Parathyroid adenoma (tissue), 2 donors: ENCODE measurements at regions not wholly inside any gene's neighbourhood (a gene's known extent, or its start where the extent isn't known, plus 50 kb on each side); places are given as distances from the start of the nearest gene placed in this dataset.

Source experiments
- H2AFZ ChIP-seq: fragments of 300-600 bp; sonication (generic); one replicate; pipeline ENCODE4 v1.7.0; 2017; ENCODE audit warnings: antibody characterized with exemption, mild to moderate bottlenecking
- H3K27ac ChIP-seq: fragments of 300-600 bp; sonication (generic); one replicate; pipeline ENCODE4 v1.7.0; 2017
- H3K27me3 ChIP-seq: fragments of 300-600 bp; sonication (generic); one replicate; pipeline ENCODE4 v1.7.0; 2017; ENCODE audit warnings: low read length; ENCODE audit not compliant: control insufficient read depth, insufficient read depth
- H3K36me3 ChIP-seq: fragments of 300-600 bp; sonication (generic); one replicate; pipeline ENCODE4 v1.7.0; 2017; ENCODE audit warnings: low read length; ENCODE audit not compliant: control insufficient read depth, insufficient read depth
- H3K4me1 ChIP-seq: fragments of 300-600 bp; sonication (generic); one replicate; pipeline ENCODE4 v1.7.0; 2017; ENCODE audit warnings: control low read depth
- H3K4me2 ChIP-seq: fragments of 300-600 bp; sonication (generic); one replicate; pipeline ENCODE4 v1.7.0; 2017; ENCODE audit warnings: low read length
- H3K4me3 ChIP-seq: fragments of 300-600 bp; sonication (generic); one replicate; pipeline ENCODE4 v1.7.0; 2017; ENCODE audit warnings: low read depth, low read length
- H3K79me2 ChIP-seq: fragments of 300-600 bp; sonication (generic); one replicate; pipeline ENCODE4 v1.7.0; 2017; ENCODE audit warnings: control low read depth
- H3K9ac ChIP-seq: fragments of 300-600 bp; sonication (generic); one replicate; pipeline ENCODE4 v1.7.0; 2017; ENCODE audit warnings: mild to moderate bottlenecking
- H3K9me3 ChIP-seq: fragments of 300-600 bp; sonication (generic); one replicate; pipeline ENCODE4 v1.7.0; 2017; ENCODE audit warnings: low read length; ENCODE audit not compliant: control insufficient read depth
- TF ChIP-seq, protein P1 (sequence below): fragments of 300-600 bp; sonication (generic); IDR thresholded peaks from one replicate; pipeline ENCODE4 v1.7.0; 2017; ENCODE audit warnings: antibody characterized with exemption, mild to moderate bottlenecking
- donor health status: primary hyperparathyroidism.

DNA sequence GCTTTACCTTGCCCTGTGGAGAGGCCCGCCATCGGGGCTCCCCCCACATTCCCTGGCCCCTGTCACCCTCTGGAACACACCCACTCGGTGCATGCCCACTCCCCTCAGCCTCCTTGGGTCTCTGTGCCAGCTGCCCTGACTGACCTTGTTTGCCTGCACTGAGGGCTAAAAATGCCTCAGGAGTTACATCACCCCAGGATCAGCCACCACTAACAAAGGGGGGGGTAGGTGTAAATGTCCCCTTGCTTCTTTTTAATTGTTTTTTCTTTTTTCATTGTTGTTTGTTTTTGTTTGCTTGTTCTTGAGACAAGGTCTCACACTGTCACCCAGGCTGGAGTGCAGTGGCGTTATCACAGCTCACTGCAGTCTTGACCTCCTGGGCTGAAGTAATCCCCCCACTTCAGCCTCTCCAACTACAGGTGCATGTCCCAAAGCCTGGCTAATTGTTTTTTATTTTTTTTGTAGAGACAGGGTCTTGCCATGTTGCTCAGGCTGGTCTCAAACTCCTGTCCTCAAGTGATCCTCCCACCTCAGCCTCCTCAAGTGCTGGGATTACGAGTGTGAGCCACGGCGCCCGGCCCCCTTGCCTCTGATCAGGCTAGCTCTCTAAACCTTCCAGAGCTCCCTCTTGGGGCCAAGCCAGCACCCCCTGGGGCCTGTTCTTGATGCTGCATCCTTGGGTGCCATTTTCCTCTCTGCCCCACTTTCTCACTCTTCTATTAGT lies 297.1 kb downstream of the UQCRFS1 start:
- Histone ChIP-seq H3K27me3 (no peaks in the 10 kb centered on the region), H2AFZ (no peak overlapping the region), H3K9me3 (no peaks in the 10 kb centered on the region), H3K9ac (no peak overlapping the region), H3K4me3 (no peak overlapping the region), H3K4me2 (no peak overlapping the region), H3K27ac (no peak overlapping the region), H3K4me1 (no peaks in the 10 kb centered on the region), H3K36me3 (no peaks in the 10 kb centered on the region), H3K79me2 (no peaks in the 10 kb centered on the region)
- TF ChIP-seq, protein P1, sequence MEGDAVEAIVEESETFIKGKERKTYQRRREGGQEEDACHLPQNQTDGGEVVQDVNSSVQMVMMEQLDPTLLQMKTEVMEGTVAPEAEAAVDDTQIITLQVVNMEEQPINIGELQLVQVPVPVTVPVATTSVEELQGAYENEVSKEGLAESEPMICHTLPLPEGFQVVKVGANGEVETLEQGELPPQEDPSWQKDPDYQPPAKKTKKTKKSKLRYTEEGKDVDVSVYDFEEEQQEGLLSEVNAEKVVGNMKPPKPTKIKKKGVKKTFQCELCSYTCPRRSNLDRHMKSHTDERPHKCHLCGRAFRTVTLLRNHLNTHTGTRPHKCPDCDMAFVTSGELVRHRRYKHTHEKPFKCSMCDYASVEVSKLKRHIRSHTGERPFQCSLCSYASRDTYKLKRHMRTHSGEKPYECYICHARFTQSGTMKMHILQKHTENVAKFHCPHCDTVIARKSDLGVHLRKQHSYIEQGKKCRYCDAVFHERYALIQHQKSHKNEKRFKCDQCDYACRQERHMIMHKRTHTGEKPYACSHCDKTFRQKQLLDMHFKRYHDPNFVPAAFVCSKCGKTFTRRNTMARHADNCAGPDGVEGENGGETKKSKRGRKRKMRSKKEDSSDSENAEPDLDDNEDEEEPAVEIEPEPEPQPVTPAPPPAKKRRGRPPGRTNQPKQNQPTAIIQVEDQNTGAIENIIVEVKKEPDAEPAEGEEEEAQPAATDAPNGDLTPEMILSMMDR, result no peak

DNA sequence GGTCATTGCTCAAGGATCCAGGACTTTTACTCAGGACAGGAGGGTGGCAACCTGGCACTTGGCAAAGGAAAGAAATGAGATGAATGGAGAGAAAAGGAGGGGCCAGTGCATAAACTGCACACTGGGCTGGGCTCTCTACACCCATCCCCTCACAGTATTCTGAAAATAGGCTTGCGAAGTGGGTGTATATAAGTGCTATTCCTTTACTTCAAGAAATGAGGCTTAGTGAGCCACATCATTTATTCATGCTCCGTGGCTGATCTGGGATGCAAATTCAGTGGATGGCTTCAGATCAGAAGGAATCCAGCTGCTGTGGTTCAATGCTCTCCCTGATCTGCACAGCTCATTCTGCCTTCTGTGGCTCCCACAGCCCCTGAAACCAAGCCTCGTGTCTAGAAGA lies 297.7 kb downstream of the UQCRFS1 start:
- H3K4me3 ChIP-seq, result no peak overlapping the region
- no peaks in the 10 kb centered on the region for H3K4me1 ChIP-seq
- no peaks in the 10 kb centered on the region for H3K79me2 ChIP-seq
- TF ChIP-seq, protein P1, result no peak
- H2AFZ ChIP-seq, result no peak overlapping the region
- H3K36me3 ChIP-seq, result no peaks in the 10 kb centered on the region
- H3K27me3 ChIP-seq, result no peaks in the 10 kb centered on the region
- H3K9me3 ChIP-seq, result no peaks in the 10 kb centered on the region
- no peak overlapping the region for H3K27ac ChIP-seq
- H3K9ac ChIP-seq, result no peak overlapping the region
- no peak overlapping the region for H3K4me2 ChIP-seq

DNA sequence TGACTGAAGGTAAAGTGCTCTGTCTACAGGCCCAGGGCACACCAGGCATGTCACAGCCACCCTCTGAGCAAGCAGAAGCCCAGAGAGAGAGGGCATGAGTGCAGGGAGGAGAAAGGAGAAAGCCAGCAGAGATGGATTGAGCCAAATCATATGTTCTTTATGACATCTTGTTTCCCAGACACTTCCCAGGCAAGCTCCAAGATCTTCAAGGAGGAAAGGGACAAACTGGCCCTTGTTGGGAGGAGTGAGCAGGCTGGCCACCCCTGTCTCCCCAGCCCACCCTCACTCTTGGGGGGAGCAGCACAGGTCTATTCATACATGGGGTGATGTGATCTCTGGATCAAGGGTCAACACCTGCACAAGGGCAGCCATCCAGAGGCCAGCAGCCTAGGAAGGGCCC lies 298.8 kb downstream of the UQCRFS1 start:
- Histone ChIP-seq H3K9ac (no peak overlapping the region), H3K4me2 (no peak overlapping the region), H3K4me3 (no peak overlapping the region), H3K9me3 (no peaks in the 10 kb centered on the region), H3K27ac (no peak overlapping the region), H3K79me2 (no peaks in the 10 kb centered on the region), H3K4me1 (no peaks in the 10 kb centered on the region), H2AFZ (no peak overlapping the region), H3K27me3 (no peaks in the 10 kb centered on the region), H3K36me3 (no peaks in the 10 kb centered on the region)
- TF ChIP-seq, protein P1, result no peak

DNA sequence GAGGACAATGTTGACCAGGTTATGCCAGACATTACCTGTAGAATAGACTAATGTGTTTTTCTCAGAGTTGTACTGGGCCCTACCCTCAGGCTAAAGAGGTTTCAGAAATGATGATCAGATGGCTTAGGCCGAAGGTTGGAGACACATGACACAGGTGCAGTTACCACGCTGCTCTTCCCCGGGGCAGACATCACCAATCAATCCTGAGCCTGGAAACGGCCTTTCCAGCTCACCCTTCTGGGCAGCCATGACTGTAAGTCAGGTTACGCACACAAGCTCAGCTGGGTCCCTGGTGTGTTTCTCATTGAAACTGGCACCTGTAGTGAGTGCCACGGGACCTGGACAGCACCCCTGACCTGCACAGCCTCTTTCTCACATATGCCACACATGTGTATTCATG lies 299.3 kb downstream of the UQCRFS1 start:
- TF ChIP-seq, protein P1, result no peak
- Histone ChIP-seq H3K9me3 (no peaks in the 10 kb centered on the region), H3K4me3 (no peak overlapping the region), H3K27me3 (no peaks in the 10 kb centered on the region), H3K4me2 (no peak overlapping the region), H2AFZ (no peak overlapping the region), H3K27ac (no peak overlapping the region), H3K9ac (no peak overlapping the region), H3K79me2 (no peaks in the 10 kb centered on the region), H3K36me3 (no peaks in the 10 kb centered on the region), H3K4me1 (no peaks in the 10 kb centered on the region)

DNA sequence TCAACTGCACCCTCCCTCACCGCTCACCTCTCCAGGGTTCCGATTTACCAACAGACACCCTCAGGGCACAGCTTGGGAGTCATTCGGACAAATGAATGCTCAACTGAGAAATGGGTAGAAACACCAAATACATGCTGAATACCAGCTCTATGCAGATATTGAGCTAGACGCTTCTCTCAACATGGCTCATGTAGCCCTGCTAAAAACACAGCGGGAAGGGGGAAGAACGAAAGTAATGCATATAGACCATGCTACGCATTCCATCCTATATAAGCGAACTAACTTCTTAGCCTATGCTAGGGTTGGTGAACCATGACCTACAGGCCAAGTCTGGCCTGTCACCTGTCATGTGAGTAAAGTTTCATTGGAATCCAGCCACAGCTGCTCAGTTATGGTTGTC lies 304.0 kb downstream of the UQCRFS1 start:
- TF ChIP-seq, protein P1, result no peak
- Histone ChIP-seq H3K4me3 (no peak overlapping the region), H3K36me3 (no peaks in the 10 kb centered on the region), H2AFZ (no peak overlapping the region), H3K4me2 (no peak overlapping the region), H3K9me3 (no peaks in the 10 kb centered on the region), H3K27ac (no peak overlapping the region), H3K27me3 (no peaks in the 10 kb centered on the region), H3K9ac (no peak overlapping the region), H3K4me1 (no peaks in the 10 kb centered on the region), H3K79me2 (no peaks in the 10 kb centered on the region)
